GM18861 (cell line): ENCODE measurements at regions not wholly inside any gene's neighbourhood (a gene's known extent, or its start where the extent isn't known, plus 50 kb on each side); places are given as distances from the start of the nearest gene placed in this dataset.
"Not testable (repeated sequence)": the region's sequence is repeated elsewhere in the genome, so short reads cannot be mapped to it uniquely, and the experiment has no call there.

Experiments
- ATAC-seq: cut with Tn5 transposase; IDR thresholded peaks from one replicate; pipeline ENCODE4 v1.9.1; 2021; ENCODE audit not compliant: unreplicated experiment

DNA sequence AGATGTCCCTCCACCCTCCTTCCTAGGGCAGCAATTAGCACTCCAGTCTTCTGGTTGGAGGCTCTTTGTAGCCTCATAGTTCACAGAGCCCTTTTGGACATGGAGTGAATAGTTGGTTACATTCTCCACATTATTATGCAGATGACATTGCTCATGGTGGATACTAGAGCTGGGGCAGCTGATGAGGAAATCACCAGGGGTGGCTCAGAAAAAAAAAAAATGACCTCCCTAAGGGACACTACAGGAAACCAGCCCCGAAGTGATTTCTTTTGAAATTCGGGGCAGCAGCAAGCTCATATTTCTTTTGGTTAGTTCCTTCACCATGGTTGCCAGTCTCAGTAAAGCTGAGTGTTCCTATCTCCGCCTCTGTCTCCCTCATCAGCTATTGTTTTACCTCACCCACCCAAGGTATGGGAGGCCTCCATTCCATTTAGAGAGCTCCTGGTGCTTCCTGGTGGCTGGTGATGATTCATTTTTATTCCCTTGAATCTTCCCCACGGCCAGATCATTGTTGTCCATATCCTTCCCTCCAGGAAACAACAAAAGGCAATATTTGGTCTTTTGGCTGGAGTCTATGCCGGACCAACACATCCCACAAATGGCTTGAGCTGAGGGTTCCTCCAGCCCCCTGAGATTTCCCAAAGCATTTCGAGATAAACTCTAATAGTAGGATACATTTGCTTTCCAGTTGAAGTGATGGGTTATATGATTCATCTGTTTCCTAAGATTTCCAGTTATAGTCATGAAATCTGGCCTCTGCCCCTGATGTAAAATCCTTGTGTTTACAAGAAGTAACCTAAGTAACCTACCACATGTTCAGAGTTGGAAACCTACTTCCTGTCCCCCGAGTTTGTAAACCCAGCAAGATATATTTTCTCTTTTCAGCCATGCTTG lies 56.2 kb upstream of the NID2 start:
- ATAC-seq: no peak

DNA sequence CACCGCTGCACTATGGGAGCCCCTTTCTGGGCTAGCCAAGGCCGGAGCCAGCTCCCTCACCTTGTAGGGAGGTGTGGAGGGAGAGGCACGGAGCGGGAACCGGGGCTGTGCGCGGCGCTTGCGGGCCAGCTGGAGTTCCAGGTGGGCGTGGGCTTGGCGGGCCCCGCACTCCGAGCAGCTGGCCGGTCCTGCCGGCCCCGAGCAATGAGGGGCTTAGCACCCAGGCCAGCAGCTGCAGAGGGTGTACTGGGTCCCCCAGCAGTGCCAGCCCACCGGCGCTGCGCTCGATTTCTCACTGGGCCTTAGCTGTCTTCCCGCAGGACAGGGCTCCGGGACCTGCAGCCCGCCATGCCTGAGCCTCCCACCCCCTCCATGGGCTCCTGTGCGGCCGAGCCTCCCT lies 53.3 kb upstream of the NID2 start:
- ATAC-seq: not testable (repeated sequence)

DNA sequence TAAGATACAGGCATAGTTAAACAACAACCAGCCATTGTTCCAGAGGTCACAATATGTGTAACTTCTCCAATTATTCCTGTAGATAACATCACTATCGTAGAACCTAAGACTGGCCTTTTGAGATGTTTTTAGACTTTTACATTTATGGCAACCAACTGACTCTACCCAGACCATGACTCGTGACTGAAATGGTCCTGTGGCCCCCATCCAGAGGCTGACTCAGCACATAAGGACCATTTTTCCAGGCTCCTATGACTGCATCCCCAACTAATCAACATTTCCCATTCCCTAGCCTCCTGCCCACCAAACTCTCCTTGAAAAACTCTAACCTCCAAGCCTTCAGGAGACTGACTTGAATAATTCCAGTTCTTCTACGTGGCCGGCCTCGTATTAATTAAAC lies 52.6 kb upstream of the NID2 start:
- no peak for ATAC-seq

DNA sequence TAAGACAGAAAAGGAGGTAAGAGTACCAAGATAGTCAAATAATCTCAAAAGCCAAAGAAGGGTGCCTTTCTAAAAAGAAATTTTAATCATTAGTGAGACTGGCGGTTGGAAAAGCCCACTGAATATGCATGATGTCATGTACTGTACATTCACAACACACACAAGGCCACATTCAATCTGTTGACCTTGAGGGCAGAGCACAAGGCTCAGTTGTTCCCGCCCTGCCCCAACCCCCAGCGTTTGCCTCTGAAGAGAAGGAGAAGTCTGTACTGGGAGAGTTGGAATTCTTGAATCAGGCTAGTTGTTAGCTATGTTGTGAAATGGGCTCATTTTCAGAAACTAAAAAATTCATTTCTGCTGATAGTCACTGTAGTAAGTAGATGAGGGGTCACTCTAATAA lies 50.2 kb upstream of the NID2 start:
- no peak for ATAC-seq
